Activated CD8-positive, alpha-beta memory T cell treated with anti-CD3 and anti-CD28 coated beads, Interleukin-2, amount 10 ng/mL, durations not matched to agents 7 days and 5 days (primary cell): ENCODE measurements at regions not wholly inside any gene's neighbourhood (a gene's known extent, or its start where the extent isn't known, plus 50 kb on each side); places are given as distances from the start of the nearest gene placed in this dataset.
"Not testable (repeated sequence)": the region's sequence is repeated elsewhere in the genome, so short reads cannot be mapped to it uniquely, and the experiment has no call there.

Experiments
- ATAC-seq: fragments of 150-1000 bp; cut with Tn5 transposase; one replicate; pipeline ENCODE4 v1.10.0; 2021; ENCODE audit warnings: moderate library complexity
- CTCF ChIA-PET: fragments of 350-600 bp; sonication (Branson Sonifier 250); formaldehyde crosslinking; loops from one replicate; lab custom pipeline; 2021; ENCODE audit warnings: antibody characterized with exemption; lab: Charles Lee
- DNase-seq: peaks from one replicate; pipeline ENCODE4 v3.0.0-alpha.2; 2020
- H3K27ac Mint-ChIP-seq: one replicate; pipeline ENCODE4 v1.8.0; 2021; ENCODE audit warnings: mild to moderate bottlenecking, mixed read lengths
- H3K27me3 Mint-ChIP-seq: one replicate; pipeline ENCODE4 v1.8.0; 2021; ENCODE audit warnings: mixed read lengths
- H3K36me3 Mint-ChIP-seq: one replicate; pipeline ENCODE4 v1.8.0; 2021; ENCODE audit warnings: mild to moderate bottlenecking, mixed read lengths
- H3K4me1 Mint-ChIP-seq: one replicate; pipeline ENCODE4 v1.8.0; 2021; ENCODE audit warnings: mixed read lengths
- H3K4me3 Mint-ChIP-seq: one replicate; pipeline ENCODE4 v1.8.0; 2021; ENCODE audit warnings: mild to moderate bottlenecking, moderate library complexity, mixed read lengths
- H3K9me3 Mint-ChIP-seq: one replicate; pipeline ENCODE4 v1.8.0; 2022; ENCODE audit warnings: low read depth, mixed read lengths

- H3K4me3 Mint-ChIP-seq, H3K9me3 Mint-ChIP-seq, H3K27me3 Mint-ChIP-seq, H3K4me1 Mint-ChIP-seq, CTCF ChIA-PET, ATAC-seq, H3K36me3 Mint-ChIP-seq, DNase-seq, H3K27ac Mint-ChIP-seq: not testable (repeated sequence)
Measured at GRCh38 chr7:57839152-57839551, 389.2 kb downstream of the ZNF716 start.

GRCh38 chr7:57867884-57868701, 418.1 kb downstream of the ZNF716 start:
- DNase-seq (no peak), ATAC-seq (no peak)
- Mint-ChIP-seq H3K4me3 (peak overlapping the region; percentile 15), H3K4me1 (no peaks in the 10 kb centered on the region), H3K27ac (peak overlapping the region; percentile 76), H3K9me3 (peaks cover 4% of the 10 kb centered on the region), H3K27me3 (peaks cover 24% of the 10 kb centered on the region), H3K36me3 (peaks cover 8% of the 10 kb centered on the region)
- CTCF ChIA-PET, result interaction anchor here (0.7 kb wide), 1 partner anchor 718 kb away, joined by 3 read pairs; no protein-coding TSS in a partner anchor

- Mint-ChIP-seq H3K27me3 (peaks cover 24% of the 10 kb centered on the region), H3K4me3 (no peak overlapping the region), H3K9me3 (peaks cover 4% of the 10 kb centered on the region), H3K27ac (peak overlapping the region; percentile 40), H3K36me3 (peaks cover 8% of the 10 kb centered on the region), H3K4me1 (no peaks in the 10 kb centered on the region)
- CTCF ChIA-PET, result no interaction called here
- no peak for DNase-seq
- ATAC-seq, result no peak
Measured at GRCh38 chr7:57868771-57869483, 418.9 kb downstream of the ZNF716 start.
